HUES48 (cell line): ENCODE measurements at regions not wholly inside any gene's neighbourhood (a gene's known extent, or its start where the extent isn't known, plus 50 kb on each side); places are given as distances from the start of the nearest gene placed in this dataset.
"Not testable (repeated sequence)": the region's sequence is repeated elsewhere in the genome, so short reads cannot be mapped to it uniquely, and the experiment has no call there.

Experiments
- H3K27ac ChIP-seq: one replicate; pipeline ENCODE4 v1.7.0; 2013; ENCODE audit warnings: low read depth, low read length, inconsistent platforms
- H3K27me3 ChIP-seq: 2 replicates; pipeline ENCODE4 v1.6.1; 2013; ENCODE audit warnings: mild to moderate bottlenecking, low read length; ENCODE audit not compliant: control insufficient read depth, insufficient read depth
- H3K36me3 ChIP-seq: 2 replicates; pipeline ENCODE4 v1.6.1; 2013; ENCODE audit warnings: low read length; ENCODE audit not compliant: control insufficient read depth, insufficient read depth
- H3K4me1 ChIP-seq: 2 replicates; pipeline ENCODE4 v1.6.1; 2013; ENCODE audit warnings: mild to moderate bottlenecking, low read length; ENCODE audit not compliant: control insufficient read depth, insufficient read depth
- H3K4me3 ChIP-seq: 2 replicates; pipeline ENCODE4 v1.5.1; 2013; ENCODE audit warnings: mild to moderate bottlenecking, low read depth, low read length
- H3K9ac ChIP-seq: 2 replicates; pipeline ENCODE4 v1.6.1; 2013; ENCODE audit warnings: mild to moderate bottlenecking, low read depth, low read length, moderate library complexity
- H3K9me3 ChIP-seq: 2 replicates; pipeline ENCODE4 v1.6.1; 2013; ENCODE audit warnings: low read length; ENCODE audit not compliant: control insufficient read depth, insufficient read depth

DNA sequence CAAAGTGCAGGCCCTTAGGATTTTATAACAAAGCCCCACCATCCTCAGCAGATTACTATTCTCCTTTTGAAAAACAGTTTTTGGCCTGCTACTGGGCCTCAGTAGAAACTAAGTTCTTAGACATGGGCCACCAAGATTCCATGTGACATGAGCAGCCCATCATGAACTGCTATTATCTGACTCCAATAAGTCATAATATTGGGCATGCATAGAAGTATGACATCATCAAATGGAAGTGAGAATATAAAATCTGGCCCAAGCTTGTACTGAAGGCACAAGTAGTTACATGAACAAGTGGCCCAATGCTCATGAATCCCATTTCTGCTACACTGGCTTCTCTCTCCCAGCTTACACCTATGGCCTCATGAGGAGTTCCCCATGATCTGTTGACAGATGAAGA is 404.8 kb downstream of the EPHA5 start:
- Histone ChIP-seq H3K4me1 (no peaks in the 10 kb centered on the region), H3K27ac (no peak overlapping the region), H3K4me3 (no peak overlapping the region), H3K27me3 (no peaks in the 10 kb centered on the region), H3K9ac (no peak overlapping the region), H3K9me3 (no peaks in the 10 kb centered on the region), H3K36me3 (no peaks in the 10 kb centered on the region)

DNA sequence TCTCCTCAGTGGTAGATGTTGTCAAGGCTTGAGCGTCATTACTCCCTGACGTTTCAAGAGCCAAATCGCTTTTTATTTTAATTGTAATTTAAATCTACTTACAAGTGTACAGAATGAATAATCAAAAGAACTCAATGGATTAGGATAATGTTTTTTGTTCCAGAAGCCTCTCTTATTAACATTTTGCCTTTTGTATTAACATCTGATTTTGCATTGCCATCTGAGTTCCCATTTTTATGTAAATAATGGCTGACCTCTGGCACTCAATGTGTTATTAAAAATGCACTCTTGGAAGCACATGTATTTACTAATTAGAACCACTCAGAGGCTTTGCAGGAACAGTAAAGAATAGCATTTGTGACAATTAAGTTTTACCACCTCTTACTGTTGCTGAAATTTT is 411.0 kb downstream of the EPHA5 start:
- H3K27ac ChIP-seq = no peak overlapping the region
- H3K4me3 ChIP-seq = no peak overlapping the region
- H3K36me3 ChIP-seq = no peaks in the 10 kb centered on the region
- H3K27me3 ChIP-seq = no peaks in the 10 kb centered on the region
- H3K9me3 ChIP-seq = no peaks in the 10 kb centered on the region
- peaks cover 8% of the 10 kb centered on the region; the same call in 1 of the 2 replicates for H3K4me1 ChIP-seq
- H3K9ac ChIP-seq = no peak overlapping the region

DNA sequence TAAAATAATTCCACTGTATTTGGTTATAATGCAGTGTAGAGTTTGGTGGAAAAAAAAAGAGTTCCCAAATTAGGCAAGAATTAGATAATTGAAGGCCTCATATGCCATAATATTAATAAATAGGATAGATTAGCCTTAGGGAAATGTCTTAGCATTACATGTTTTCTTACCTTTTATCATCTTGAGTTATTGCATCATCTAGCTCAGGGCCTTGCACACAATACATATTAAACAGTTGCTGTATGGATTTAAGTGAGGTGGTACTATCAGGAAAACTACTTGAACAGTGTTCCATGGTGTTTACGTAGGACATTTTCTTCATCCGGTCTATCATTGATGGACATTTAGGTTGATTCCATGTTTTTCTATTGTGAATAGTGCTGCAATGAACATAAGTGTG is 419.4 kb downstream of the EPHA5 start:
- Histone ChIP-seq H3K27me3 (no peaks in the 10 kb centered on the region), H3K9ac (no peak overlapping the region), H3K9me3 (no peaks in the 10 kb centered on the region), H3K27ac (no peak overlapping the region), H3K4me3 (no peak overlapping the region), H3K4me1 (no peaks in the 10 kb centered on the region), H3K36me3 (no peaks in the 10 kb centered on the region)

DNA sequence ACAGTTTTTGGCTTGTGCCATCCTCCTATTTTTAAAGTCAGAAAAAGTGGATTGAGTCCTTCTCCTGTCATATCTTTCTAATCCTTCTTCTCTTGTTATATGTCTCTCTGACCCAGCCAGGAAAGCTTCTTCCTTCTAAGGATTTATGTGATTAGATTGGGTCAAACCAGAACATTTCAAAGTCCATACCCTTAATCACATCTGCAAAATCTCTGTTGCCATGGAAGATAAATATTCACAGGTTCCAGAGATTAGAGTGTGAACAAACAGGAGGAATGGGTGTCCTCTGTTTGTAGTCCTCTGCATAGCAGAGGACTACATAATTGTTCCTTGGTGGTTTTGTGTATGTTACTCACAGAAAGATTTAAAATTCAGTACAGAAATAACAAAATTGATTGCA is 421.2 kb downstream of the EPHA5 start:
- Histone ChIP-seq H3K9ac (no peak overlapping the region), H3K4me3 (no peak overlapping the region), H3K27me3 (no peaks in the 10 kb centered on the region), H3K4me1 (0 out of 2 replicates have a peak, but pooled peaks cover 3% of the 10 kb centered on the region), H3K27ac (no peak overlapping the region), H3K36me3 (no peaks in the 10 kb centered on the region), H3K9me3 (no peaks in the 10 kb centered on the region)

DNA sequence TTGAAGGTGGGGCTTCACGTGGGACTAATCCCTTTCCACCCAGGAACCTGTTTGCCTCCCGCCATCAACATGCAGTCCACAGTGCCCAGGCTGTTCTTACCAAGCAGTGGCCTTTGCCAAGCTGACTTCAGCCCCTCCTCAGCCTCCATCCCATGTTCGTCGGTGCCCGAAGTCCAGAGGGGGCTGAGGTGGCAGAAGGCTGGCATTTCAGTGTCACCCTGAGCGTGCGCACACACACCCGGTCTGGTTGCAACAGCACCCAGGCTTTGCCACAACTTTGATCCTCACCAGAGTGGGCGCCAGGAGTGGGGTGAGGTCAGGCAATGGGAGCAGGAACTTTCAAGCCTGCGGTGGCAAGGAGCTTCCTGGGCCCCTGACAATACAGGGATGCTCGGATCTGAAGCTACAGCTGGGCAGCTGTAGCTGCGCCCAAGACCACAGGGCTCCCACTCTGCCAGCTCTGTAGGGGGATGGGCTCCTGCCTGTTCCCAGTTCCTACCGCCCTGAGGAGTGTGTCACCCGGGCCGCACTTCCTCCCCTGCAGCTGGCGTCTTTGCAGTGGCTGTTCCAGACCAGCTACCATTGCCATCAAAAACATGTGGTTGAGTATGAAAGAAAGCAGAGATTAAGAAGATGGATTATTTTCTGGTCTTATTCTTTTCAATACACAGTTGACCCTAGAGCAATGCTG is 428.0 kb downstream of the EPHA5 start:
- Histone ChIP-seq H3K36me3 (no peaks in the 10 kb centered on the region), H3K4me1 (0 out of 2 replicates have a peak, but pooled peaks cover 3% of the 10 kb centered on the region), H3K4me3 (no peak overlapping the region), H3K27me3 (no peaks in the 10 kb centered on the region), H3K9ac (no peak overlapping the region), H3K9me3 (no peaks in the 10 kb centered on the region), H3K27ac (no peak overlapping the region)

DNA sequence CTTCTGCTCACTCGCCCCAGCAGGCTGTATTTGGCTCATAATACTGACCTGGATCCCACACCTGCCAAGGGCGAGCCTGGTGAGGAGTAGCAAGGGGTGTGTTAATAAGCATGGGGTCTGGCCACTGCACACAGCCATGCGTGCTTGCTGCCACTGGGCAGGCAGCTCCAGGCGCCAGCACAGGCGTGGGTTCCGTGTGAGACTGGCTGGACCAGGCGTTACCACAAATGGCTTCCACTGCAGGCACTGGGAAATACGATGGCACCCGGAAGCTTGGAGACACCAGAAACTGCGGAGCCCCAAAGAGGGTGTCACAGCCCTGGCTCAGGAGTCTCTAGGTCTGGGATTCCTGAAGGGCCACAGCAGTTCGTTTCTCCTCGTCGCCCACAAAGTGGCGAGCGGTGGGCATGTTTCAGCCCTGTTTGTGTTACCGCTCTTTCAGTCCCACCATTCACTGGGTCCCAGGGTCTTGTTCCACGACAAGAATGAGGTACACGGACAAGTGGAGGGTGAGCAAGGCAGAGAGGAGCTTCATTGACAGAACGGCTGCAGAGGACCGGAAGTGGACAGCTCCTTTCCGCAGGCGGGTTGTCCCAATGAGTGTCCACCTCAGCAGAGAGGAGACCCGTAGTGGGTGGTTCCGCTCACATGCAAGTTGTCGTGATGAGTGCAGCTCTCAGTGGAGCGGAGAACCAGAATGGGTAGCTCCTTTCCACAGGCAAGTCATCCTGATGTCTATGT is 428.9 kb downstream of the EPHA5 start:
- Histone ChIP-seq H3K9me3 (no peaks in the 10 kb centered on the region), H3K27ac (no peak overlapping the region), H3K27me3 (no peaks in the 10 kb centered on the region), H3K4me1 (0 out of 2 replicates have a peak, but pooled peaks cover 3% of the 10 kb centered on the region), H3K4me3 (no peak overlapping the region), H3K36me3 (no peaks in the 10 kb centered on the region), H3K9ac (no peak overlapping the region)

DNA sequence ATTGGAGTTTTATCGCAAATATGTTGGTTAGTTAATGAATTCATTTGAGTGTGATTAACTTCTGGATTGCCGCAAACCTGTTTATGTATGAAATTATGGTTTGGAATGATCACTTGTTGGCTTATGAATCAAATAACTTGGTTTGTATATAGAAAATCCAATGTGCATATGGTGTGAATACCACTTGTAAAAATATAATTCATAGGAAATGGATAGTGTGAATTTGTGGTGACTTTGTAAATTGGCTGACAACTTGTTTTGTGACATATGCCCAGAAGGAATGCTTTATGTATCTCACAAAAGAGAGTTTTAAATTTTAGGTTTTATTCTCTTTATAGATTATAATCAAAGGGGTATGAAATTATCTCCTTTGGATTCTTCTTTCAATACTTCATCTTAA is 436.2 kb downstream of the EPHA5 start:
- H3K4me3 ChIP-seq = no peak overlapping the region
- no peaks in the 10 kb centered on the region for H3K27me3 ChIP-seq
- H3K9ac ChIP-seq = no peak overlapping the region
- no peaks in the 10 kb centered on the region for H3K9me3 ChIP-seq
- no peaks in the 10 kb centered on the region for H3K36me3 ChIP-seq
- no peak overlapping the region for H3K27ac ChIP-seq
- no peaks in the 10 kb centered on the region for H3K4me1 ChIP-seq

DNA sequence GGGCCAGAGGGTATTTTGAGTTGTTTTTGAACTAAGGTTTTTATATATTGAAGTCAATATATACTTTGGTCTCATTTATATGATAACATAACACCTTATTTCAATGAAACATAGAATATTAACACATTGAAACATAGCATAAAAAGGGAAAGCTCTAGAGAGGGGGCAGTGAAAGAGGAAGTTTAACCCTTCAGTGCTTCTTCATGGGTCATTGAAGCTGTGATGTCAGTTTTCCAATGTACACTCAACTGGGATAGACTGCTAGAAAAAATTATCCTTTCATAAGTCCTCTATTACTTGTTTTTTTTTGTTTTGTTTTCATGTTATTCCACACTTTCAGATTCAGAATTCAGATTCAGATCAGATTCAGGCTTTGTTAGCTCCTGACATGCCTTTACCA is 442.7 kb downstream of the EPHA5 start:
- H3K27me3 ChIP-seq = no peaks in the 10 kb centered on the region

DNA sequence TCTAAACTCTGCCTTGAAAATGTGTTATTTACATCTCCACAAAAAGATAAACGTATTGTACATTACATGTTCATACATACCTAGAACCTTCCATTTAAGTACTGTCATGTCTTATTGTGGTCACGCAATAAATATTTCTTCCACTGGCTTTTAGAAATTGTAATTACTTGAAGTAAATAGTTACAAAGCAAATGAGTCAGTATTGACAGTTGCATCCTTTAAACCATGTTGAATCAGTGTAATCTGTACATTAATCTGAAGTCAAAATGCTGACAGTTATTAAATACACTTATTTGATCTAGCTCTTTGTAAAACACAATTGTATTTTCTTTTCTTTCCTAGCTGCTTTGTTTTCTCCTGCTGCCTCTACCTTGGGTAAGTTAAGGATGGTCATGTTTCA is 446.7 kb downstream of the EPHA5 start:
- Histone ChIP-seq H3K27me3 (no peaks in the 10 kb centered on the region), H3K36me3 (no peaks in the 10 kb centered on the region), H3K27ac (no peak overlapping the region), H3K4me3 (no peak overlapping the region), H3K9ac (no peak overlapping the region), H3K4me1 (no peaks in the 10 kb centered on the region), H3K9me3 (no peaks in the 10 kb centered on the region)

More for the DNA sequence above, 442.7 kb downstream of the EPHA5 start:
- Histone ChIP-seq H3K4me1 (no peaks in the 10 kb centered on the region), H3K36me3 (no peaks in the 10 kb centered on the region), H3K27ac (no peak overlapping the region), H3K9me3 (no peaks in the 10 kb centered on the region), H3K9ac (no peak overlapping the region), H3K4me3 (no peak overlapping the region)

DNA sequence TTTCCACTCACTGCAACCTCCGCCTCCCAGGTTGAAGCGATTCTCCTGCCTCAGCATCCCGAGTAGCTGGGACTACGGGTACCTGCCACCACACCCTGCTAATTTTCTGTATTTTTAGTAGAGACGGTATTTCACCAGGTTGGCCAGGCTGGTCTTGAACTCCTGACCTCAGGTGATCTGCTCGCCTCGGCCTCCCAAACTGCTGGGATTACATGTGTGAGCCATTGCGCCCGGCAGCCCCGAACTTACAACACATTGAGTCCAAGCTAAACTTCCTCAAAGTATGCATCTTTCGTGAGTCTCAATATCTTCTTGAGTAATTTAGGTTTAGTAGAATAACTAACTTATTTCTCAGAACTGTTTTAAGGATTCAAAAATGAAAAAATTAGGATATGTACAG is 447.2 kb downstream of the EPHA5 start:
- H3K27me3 ChIP-seq, H3K4me1 ChIP-seq, H3K27ac ChIP-seq, H3K9me3 ChIP-seq, H3K4me3 ChIP-seq, H3K36me3 ChIP-seq, H3K9ac ChIP-seq: not testable (repeated sequence)

DNA sequence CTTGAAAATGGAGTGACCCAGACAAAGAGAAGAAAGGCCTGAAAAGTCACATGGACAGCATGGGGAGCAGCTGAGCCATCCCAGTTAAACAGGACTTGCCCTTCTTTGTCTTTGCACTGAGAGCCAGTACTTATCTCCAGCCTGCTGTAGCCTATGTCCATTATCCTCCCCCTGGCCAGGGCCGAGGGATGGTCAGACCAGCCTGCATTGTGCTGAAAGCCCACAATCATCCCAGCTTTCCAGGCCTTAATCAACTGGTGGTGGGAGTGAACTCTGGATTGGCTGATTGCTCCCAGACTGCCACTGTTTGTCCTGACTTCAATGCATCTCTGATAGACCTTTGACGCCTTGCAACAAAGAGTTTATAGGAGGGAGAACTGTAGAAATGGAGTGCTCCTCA is 453.1 kb downstream of the EPHA5 start:
- H3K27ac ChIP-seq = no peak overlapping the region
- no peaks in the 10 kb centered on the region for H3K27me3 ChIP-seq
- H3K4me3 ChIP-seq = no peak overlapping the region
- no peaks in the 10 kb centered on the region for H3K9me3 ChIP-seq
- H3K36me3 ChIP-seq = no peaks in the 10 kb centered on the region
- H3K4me1 ChIP-seq = peaks cover 8% of the 10 kb centered on the region; the same call in 1 of the 2 replicates
- no peak overlapping the region for H3K9ac ChIP-seq
